ENCODE measurements at regions not wholly inside any gene's neighbourhood (a gene's known extent, or its start where the extent isn't known, plus 50 kb on each side); places are given as distances from the start of the nearest gene placed in this dataset.

DNA sequence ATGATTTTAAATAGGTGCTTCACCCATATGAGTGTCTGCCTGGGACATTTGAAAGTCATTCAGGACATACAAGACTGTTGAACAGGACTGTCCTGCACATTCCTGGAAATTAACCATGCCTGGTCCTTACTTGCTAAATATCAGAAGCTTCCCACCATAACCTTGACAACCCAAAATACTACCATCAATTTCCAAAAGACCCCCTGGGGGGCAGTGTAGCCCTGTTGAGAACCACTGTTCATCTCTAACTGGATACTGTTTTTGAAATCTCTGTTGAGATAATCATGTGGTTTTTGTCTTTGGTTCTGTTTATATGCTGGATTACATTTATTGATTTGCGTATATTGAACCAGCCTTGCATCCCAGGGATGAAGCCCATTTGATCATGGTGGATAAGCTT is 123.8 kb upstream of the ARHGEF26 start:
- TF ChIP-seq, protein P1, sequence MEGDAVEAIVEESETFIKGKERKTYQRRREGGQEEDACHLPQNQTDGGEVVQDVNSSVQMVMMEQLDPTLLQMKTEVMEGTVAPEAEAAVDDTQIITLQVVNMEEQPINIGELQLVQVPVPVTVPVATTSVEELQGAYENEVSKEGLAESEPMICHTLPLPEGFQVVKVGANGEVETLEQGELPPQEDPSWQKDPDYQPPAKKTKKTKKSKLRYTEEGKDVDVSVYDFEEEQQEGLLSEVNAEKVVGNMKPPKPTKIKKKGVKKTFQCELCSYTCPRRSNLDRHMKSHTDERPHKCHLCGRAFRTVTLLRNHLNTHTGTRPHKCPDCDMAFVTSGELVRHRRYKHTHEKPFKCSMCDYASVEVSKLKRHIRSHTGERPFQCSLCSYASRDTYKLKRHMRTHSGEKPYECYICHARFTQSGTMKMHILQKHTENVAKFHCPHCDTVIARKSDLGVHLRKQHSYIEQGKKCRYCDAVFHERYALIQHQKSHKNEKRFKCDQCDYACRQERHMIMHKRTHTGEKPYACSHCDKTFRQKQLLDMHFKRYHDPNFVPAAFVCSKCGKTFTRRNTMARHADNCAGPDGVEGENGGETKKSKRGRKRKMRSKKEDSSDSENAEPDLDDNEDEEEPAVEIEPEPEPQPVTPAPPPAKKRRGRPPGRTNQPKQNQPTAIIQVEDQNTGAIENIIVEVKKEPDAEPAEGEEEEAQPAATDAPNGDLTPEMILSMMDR (IDR thresholded peaks at IDR 0.05), result peak; percentile 49; the same call in 1 of the 2 replicates

DNA sequence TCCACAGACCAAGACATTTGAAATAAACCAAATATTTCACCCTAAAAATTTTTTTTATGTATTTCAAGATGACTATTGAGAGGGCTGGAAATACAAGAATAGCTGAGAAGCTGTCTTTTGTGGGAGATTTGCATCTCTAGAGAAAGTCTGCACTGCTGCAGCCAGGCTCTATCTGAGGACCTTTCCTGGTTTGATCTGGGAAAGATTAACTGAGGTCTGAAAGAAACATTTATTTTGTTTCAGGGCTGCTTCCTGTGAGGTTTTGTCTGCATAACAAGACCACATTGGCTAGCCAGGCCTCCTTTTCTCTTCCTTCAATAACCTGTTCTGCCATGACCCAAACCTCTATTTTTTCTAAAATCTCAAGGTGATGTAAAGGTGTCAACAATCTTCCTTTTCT is 117.5 kb upstream of the ARHGEF26 start:
- TF ChIP-seq, protein P1 (IDR thresholded peaks at IDR 0.05), result no peak

DNA sequence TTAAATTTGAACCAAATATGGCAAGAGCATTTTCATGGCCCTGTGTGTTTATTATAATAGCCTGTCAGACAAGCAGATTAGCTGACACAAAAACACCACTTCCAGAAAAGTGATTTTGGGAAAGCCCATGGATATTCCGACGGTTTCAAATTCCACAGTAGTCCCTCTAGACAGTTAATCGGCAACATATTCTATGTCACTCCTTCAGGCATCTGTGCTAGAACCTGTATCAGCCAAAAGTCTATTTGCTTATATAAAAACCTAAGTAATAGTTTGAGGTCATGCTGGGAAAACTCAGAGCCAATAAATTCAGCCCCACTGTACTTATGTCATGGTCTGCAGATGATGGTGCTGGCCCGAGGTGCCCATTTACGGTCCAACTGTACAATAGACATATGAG is 110.2 kb upstream of the ARHGEF26 start:
- TF ChIP-seq, protein P1 (IDR thresholded peaks at IDR 0.05), result no peak

DNA sequence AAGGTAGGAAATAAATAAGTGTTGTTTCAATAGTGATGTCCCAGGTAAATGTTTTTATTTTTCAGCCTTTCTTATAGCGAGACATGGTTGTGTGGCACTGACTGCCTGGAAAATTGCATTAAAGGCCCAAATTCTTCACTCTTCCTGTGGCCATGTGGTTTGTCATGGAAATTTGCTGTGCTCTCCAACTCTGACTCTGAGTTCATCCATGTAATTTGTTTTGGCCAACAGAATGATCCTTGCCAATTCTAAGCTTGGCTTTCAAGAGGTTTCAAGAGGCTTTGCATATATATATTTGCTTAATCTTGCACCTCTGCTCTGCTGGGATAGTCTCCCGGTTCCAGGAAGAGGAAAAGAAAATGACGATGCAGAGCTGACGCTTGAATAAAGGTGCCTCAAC is 107.5 kb upstream of the ARHGEF26 start:
- TF ChIP-seq, protein P1 (IDR thresholded peaks at IDR 0.05), result no peak

DNA sequence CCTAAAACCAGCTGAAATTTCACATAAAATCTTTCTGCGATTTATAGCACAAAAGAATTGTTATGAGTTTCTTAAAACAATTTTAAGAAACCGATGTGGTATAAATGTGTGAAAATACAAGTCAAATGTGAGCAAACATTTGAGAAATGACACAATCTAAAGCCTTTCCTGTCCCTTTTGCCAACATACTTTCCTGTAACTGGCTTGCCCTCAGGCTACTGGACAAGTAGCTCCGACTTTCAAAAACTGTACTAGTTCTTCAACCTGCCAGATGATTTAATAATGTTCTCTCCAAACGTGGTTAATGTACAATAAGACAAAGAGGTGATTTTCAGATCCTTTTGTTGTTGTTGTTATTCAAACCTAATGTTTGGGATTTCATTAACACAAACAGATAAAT is 105.9 kb upstream of the ARHGEF26 start:
- TF ChIP-seq, protein P1 (IDR thresholded peaks at IDR 0.05), result no peak

DNA sequence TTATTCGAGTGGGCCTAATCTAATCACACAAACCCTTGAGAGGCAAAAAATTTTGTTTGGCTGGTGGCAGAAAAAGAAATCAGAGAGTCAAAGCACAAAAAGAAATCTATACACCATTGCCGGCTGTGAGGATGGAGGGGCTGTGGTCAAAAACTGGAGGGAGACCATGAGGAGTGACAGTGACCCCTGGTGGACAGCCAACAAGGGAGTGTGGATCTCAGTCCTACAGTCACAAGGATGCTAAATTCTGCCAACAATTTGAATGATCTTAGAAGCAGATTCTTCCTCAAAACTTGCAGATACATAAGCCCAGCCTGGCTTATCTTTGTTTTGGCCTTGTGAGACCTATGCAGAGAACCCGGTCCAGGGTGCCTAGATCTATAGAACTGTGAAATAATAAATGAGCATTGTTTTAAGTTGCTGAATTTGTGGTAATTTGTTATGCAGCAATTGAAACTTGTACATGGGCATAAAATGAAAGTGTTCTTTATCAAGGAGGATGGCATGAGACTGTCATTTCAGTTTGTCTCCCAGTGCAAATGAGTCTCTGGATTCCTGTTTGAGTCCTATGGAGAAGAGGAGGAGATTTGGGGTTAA is 103.0 kb upstream of the ARHGEF26 start:
- TF ChIP-seq, protein P1 (IDR thresholded peaks at IDR 0.05), result peak; percentile 52; the same call in 1 of the 2 replicates

DNA sequence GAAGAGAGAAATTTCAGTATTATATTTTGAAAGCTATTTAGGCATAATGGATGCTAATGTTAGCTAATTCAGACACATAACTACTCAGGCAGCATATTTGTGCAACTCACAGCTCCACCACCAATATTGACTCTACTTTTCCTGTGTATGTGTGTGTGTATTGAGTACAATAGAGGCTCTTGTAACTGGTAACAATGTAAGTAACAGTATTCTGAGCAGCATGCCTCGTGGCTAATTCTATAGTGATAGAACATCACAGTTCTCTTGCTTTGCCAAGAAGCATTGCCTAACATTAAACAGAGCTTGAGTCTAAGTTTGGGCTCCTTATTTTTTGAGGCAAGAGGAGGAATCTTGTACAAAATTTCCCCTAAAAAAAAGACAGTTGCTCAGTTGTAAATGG is 98.6 kb upstream of the ARHGEF26 start:
- TF ChIP-seq, protein P1 (IDR thresholded peaks at IDR 0.05), result no peak

DNA sequence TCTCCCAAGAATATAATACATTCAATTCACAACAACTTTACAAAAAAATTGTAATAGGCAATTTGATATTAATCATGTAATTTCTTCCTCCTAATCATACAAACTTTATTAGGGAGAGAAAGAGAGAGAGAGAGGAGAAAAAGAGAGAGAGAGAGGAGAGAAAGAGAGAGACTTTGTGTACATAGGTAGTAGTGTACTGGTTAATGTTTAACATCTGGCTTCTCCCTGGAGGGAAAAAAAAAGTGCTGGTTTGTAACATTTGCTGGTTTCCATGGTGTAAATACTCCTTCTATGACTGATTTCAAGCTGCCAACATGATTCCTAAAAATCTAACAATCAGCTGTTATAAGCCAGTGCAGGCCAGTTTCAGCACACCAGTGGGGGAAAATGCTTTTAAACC is 98.0 kb upstream of the ARHGEF26 start:
- TF ChIP-seq, protein P1 (IDR thresholded peaks at IDR 0.05), result no peak

Measured in LNCAP (cell line).